ENCODE measurements at regions not wholly inside any gene's neighbourhood (a gene's known extent, or its start where the extent isn't known, plus 50 kb on each side); places are given as distances from the start of the nearest gene placed in this dataset.

DNA sequence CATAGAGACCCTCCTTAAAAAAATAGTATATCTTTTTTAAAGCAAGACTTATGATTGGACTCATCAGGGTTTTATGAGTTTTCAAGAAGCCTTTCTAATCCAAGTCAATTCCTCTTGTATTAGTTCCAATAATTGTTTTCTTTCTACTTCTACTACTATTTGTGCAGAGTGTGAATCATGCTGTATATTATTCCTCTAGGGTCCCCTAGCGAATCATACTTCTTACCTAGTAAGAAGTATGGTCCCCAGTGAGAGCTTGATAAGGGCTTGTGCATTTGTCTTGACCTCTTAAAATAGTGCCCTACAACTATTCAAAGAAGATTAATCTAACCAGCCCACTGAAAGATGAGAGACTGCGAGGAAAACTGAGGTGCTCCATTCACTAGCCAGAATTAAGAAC, 715.7 kb upstream of the ZP4 start:
- TF ChIP-seq, protein P1, sequence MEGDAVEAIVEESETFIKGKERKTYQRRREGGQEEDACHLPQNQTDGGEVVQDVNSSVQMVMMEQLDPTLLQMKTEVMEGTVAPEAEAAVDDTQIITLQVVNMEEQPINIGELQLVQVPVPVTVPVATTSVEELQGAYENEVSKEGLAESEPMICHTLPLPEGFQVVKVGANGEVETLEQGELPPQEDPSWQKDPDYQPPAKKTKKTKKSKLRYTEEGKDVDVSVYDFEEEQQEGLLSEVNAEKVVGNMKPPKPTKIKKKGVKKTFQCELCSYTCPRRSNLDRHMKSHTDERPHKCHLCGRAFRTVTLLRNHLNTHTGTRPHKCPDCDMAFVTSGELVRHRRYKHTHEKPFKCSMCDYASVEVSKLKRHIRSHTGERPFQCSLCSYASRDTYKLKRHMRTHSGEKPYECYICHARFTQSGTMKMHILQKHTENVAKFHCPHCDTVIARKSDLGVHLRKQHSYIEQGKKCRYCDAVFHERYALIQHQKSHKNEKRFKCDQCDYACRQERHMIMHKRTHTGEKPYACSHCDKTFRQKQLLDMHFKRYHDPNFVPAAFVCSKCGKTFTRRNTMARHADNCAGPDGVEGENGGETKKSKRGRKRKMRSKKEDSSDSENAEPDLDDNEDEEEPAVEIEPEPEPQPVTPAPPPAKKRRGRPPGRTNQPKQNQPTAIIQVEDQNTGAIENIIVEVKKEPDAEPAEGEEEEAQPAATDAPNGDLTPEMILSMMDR (IDR thresholded peaks at IDR 0.05; ENCODE audit: borderline replicate concordance, extremely low read depth, low read length, poor library complexity, severe bottlenecking), result no peak
- TF ChIP-seq EZH2 (IDR thresholded peaks at IDR 0.05; ENCODE audit: borderline replicate concordance, low read depth, low read length, severe bottlenecking), result no peak

All from DND-41 (cell line).